Middle frontal gyrus (tissue), 1 donor: ENCODE measurements at regions not wholly inside any gene's neighbourhood (a gene's known extent, or its start where the extent isn't known, plus 50 kb on each side); places are given as distances from the start of the nearest gene placed in this dataset.
"Not testable (repeated sequence)": the region's sequence is repeated elsewhere in the genome, so short reads cannot be mapped to it uniquely, and the experiment has no call there.

Source experiments
- DNase-seq: peaks from one replicate; pipeline ENCODE4 v3.0.0-alpha.2; 2015; ENCODE audit warnings: low spot score; ENCODE audit errors: extremely low spot score

- DNase-seq = not testable (repeated sequence)
These were observed 238.1 kb downstream of the FNDC1 start for GRCh38 chr6:159407211-159407780.

GRCh38 chr6:159404296-159404695 is 235.1 kb downstream of the FNDC1 start:
- DNase-seq = no peak

- no peak for DNase-seq
These were observed 231.6 kb downstream of the FNDC1 start for GRCh38 chr6:159400826-159401225.

DNA sequence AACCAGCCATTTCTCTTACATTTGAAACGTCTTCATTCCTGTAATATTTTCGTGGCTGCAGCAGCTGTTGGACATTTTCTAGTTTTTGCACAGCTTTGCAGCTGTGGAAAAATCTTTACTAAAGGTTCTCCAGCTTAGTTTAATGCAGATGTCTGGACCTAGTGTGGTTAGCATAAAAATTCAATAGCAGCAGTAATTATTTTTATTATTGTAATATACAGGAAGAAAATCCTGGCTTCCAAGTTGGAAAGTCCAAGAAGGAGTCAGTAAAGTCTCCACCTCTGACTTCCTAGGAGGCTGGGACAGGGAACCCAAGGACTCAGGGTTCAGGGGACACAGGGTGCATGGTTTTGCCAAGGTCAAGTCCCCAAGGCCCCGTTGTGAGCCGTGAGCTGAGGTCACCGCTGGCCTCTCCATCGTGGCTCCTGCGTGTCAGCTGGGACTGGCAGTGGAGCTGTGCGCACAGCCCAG is 230.6 kb downstream of the FNDC1 start:
- no peak for DNase-seq

DNA sequence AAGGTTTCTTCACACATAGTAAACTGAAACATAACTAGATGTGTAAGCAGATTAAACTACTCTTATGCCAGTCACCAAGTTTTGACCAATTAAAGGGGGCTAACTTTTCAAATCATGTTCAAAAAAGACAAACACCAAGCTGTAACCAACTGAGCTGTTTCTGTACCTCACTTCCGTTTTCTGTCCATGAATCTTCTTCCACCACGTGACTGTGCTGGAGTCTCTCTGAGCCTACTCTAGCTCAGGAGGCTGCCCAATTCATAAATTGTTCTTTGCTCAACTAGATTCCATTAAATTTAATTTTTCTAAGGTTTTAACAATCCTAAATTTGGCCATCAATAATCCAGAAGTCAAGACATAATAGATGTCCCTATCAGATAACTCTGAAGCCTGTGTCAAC is 229.4 kb downstream of the FNDC1 start:
- no peak for DNase-seq

DNA sequence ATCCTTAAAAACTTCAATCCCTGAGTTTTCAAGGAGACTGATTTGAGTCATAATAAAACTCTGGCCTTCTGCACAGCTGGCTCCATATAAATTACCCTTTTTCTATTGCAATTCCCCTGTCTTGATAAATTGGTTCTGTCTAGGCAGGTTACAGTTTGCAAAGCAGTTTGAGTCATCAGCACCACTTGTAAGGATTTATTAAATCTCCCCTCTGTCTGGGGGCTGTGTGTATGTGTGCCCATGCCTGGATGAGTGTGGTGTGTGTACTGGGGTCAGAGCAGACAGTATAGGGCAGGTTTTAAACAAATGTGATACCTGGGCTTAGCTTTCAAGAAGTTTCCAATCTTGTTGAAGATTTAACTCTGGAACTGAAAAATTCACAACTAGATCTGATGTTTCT is 228.6 kb downstream of the FNDC1 start:
- DNase-seq = no peak

- no peak for DNase-seq
These were observed 226.4 kb downstream of the FNDC1 start for GRCh38 chr6:159395609-159396008.

- not testable (repeated sequence) for DNase-seq
These were observed 223.5 kb downstream of the FNDC1 start for GRCh38 chr6:159392695-159393094.

DNA sequence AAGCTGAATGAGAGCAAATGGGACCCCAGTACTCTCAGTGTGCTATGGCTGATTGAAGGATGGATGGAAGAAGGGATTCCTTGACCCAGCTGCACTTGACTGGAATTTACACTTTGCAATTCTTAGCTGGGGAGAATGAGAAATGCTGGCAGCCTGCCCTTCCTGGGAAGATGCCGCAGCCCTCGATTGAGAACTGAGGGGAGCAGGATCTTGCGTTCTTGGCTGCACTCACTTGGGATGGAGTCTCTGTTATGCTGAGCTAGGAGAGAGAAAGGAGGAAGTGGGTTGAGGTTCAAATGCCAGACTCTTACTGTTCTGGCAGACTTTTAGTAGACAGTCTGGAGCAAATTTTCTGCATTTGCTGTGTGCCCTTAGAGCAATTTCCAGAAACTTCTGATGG is 221.2 kb downstream of the FNDC1 start:
- DNase-seq = no peak

DNA sequence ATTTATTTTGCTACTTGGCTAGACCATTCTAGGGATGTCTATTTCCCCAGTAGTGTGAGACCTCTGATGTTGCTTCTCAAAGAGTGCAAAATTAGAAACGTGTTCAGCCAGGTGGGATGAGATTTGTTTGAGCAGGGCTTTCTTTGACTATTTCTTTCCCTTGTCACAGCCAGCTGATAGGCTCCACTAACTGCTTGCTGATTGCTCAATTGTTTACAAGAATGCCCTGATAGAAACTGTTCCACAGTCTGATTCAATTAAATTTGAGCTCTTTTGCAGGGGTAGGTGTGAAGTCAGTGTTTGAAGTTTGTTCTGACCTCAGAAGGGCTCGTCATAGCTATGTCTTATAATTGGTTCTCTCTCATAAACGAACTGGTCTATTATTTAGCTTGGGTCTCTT is 220.5 kb downstream of the FNDC1 start:
- DNase-seq = no peak

GRCh38 chr6:159380114-159380513 is 210.9 kb downstream of the FNDC1 start:
- DNase-seq = no peak

DNA sequence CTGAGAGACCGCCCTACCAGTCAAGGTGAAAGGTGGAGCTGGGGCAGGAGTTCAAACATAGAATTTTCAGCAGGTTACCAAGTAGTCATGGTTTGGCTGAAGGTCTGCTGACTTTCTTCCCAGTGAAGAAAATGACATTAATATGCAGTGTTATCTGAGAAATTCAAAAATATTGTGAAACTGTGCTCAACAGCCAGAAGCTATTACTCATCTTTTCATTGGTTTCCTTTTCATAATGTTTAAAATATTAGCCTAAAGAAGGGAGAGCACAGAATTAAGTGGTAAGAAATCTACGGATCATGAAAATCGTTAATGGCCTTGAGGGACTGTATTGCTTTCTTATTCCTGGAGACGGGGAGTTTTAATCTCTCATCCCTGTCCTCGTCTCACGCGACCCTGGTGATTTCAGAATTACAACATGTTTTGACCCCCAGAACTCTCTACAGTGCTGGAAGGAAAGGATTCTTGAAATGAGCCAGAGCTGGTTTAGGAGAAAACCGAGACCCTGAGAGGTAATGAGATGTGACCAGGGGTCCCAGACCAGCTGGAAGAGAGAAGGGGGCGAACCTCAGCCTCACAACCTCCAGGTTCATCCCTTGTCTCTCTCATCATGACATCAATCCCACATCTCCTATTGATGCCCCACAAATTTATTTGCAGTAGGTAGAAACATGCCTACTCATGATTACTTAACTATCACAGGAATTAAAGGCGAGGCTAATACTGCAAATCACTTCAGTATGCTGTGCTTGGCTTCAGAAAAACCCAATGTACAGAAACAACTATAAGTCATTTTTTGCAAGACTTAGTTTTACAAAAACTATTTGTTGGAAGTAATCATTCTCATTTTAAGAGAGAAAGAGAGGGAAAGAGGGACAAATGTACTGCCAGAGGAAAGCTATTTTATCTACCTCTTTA is 209.5 kb downstream of the FNDC1 start:
- no peak for DNase-seq

DNA sequence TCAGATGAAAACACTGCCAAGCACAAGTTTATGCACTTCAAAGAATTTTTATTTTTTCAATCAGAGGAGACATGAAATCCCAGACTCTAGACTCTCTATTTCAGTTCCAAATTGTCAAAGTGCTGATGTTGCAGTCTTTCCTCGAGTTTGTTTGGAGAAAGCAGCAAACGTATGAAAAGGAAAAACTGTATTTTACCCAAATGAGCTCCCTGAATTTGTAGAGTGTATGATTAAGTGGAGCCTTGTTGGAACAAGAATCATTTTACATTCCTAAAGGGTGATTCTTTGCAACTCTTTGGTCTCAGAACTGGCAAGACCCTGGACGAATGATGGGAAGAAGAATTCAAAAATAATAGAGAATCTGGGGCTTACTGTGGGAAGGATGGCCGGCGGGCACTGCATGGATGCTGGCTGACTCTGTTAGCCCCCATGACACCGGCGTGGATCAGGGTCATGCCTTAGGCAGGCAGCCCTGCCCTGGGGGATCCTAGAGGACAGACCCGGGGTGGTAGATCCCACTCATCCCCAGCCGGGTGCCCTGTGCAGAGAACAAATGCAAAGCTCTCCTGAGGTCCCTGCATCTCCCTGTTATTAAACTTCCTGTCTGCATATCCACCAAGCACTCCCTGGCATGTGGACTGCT is 207.4 kb downstream of the FNDC1 start:
- no peak for DNase-seq

DNA sequence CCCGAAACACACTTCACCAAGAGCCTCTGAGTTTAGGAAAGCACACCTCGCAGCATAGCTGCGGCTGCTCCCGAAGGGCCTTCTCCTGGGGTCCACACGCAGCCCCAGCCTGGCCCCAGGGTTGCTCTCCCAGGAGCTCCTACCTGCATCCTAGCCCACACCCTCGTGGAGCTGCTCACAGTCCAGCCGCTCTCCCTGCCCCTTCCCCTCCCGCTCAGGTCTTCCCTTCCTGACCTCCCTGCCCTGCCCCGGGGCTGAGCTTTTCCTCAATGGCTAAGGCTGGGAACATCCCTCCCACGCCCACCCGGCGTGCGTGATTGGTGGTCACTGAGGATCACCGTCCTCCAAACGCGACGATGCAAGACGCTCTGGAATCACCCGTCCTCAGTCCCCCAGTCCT is 205.8 kb downstream of the FNDC1 start:
- DNase-seq = no peak

DNA sequence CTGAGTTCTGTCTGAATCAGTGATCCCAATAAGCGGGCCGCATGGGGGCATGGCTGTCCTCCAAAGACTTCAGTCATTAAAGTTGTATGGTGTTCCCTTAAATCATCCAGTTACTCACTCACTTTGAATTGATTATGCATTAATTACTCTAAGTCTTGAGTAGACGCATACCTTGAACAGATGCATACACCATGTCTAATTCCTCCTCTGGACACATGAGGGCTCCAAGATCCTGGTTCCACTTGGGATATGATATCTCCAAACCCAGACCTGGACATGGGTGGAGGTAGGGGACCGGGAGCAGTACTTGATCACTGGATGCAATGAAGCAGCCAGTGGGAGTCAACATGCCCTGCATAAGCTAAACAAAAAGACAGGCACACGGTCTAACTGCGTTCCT is 204.5 kb downstream of the FNDC1 start:
- no peak for DNase-seq

- no peak for DNase-seq
These were observed 203.1 kb downstream of the FNDC1 start for GRCh38 chr6:159372333-159372732.

- DNase-seq = peak; percentile 16
These were observed 191.1 kb downstream of the FNDC1 start for GRCh38 chr6:159360306-159360705.

DNA sequence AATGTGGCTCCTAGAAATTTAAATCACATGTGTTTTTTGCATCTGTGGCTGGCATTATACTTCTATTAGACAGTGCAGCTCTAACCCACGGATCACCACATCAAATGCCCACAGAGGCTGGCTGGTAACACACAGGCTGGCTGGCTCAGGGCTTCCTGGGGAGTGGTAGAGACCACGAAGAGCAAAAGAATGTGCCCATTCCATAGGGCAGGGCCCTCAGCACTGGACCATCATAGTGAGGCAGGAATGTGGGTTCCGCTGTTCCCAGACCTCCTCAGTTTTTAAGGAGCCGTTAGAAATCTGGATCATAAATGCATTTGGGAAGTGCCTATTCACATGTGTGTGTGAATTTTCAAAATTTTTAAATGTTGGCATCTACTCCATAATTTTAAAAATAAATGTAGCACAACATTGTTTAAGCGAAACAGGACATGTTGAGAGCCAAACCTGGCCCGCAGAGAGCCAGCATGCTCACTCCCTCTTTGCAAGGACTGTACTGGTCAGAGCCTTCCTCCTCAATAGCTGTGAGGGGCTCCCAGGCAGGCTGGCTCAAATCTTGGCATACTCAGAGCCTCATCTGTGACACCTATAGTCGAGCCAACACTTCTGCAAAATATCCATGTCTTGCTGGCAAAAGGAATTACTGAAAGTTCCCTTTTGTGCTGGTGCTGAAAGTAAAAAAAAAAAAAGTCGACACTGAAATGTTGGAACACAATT is 190.5 kb downstream of the FNDC1 start:
- DNase-seq = peak; percentile 31

GRCh38 chr6:159358562-159358961 is 189.4 kb downstream of the FNDC1 start:
- DNase-seq = no peak

- no peak for DNase-seq
These were observed 188.2 kb downstream of the FNDC1 start for GRCh38 chr6:159357211-159357915.

DNA sequence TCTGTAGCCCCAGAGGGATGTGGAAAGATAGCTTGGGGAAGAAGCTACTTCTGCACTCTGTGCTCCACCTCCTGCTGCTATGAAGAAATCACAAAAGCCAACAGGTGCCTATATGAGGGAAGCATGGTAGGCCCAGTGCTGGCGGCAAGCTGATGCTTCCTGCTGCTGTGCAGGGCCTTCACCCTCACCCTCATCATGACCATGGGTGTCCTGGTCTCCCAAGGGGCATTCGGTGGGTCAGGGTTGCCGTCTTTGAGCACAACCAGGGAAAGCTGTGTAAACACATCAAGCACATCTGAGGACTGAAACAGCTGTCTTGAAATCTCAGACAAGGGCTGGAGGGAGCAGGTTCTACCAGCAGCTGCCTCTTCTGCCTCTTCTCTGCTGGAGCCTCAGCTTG is 184.0 kb downstream of the FNDC1 start:
- no peak for DNase-seq
